Gastrocnemius medialis (tissue), 4 donors: ENCODE measurements at regions not wholly inside any gene's neighbourhood (a gene's known extent, or its start where the extent isn't known, plus 50 kb on each side); places are given as distances from the start of the nearest gene placed in this dataset.
"Not testable (repeated sequence)": the region's sequence is repeated elsewhere in the genome, so short reads cannot be mapped to it uniquely, and the experiment has no call there.

Experiments
- ATAC-seq, 2 donors: fragments of 150-250 bp; one replicate each; pipeline ENCODE4 v1.9.1; 2016
- DNase-seq, 2 donors: peaks; one replicate each; pipeline ENCODE4 v3.0.0-alpha.2; 2019
- H3K27ac ChIP-seq, 4 donors: fragments of 200-600 bp; sonication (generic); 1 replicate in 1 of 4; 2 replicates in 3 of 4; pipeline ENCODE4 v1.5.1; 2016 to 2018; ENCODE audit warnings: mild to moderate bottlenecking in 2 of 4, moderate library complexity in 1 of 4
- H3K27me3 ChIP-seq, 3 donors: fragments of 200-600 bp; sonication (generic) in 2 of 3; 1 replicate in 1 of 3; 2 replicates in 2 of 3; pipeline versions ENCODE4 v1.5.1 to v1.6.0; 2016 to 2019; ENCODE audit warnings: mild to moderate bottlenecking in 1 of 3, moderate library complexity in 1 of 3
- H3K36me3 ChIP-seq, 2 donors: fragments of 200-600 bp; sonication (generic) in 1 of 2; one replicate each; pipeline ENCODE4 v1.5.1; 2017 to 2018
- H3K4me1 ChIP-seq, 2 donors: fragments of 200-600 bp; sonication (generic) in 1 of 2; one replicate each; pipeline ENCODE4 v1.5.1; 2016 to 2017; ENCODE audit warnings: mild to moderate bottlenecking in 2 of 2
- H3K4me3 ChIP-seq, 4 donors: fragments of 200-600 bp; sonication (generic) in 3 of 4; 1 replicate in 1 of 4; 2 replicates in 3 of 4; pipeline ENCODE4 v1.5.1; 2016 to 2019; ENCODE audit warnings: mild to moderate bottlenecking in 2 of 4
- H3K9me3 ChIP-seq, 3 donors: fragments of 200-600 bp; sonication (generic) in 2 of 3; 1 replicate in 1 of 3; 2 replicates in 2 of 3; pipeline ENCODE4 v1.5.1; 2016 to 2019
- CTCF ChIP-seq, 5 experiments: fragments of 450-650 bp in 3 of 5; fragments of 200-600 bp in 2 of 5; sonication (generic) in 2 of 5; IDR thresholded peaks in 4 of 5; conservative IDR thresholded peaks in 1 of 5; 1 replicate in 4 of 5; 2 replicates in 1 of 5; pipeline ENCODE4 v1.5.1; 2016 to 2019; ENCODE audit warnings: antibody characterized with exemption in 5 of 5, mild to moderate bottlenecking in 3 of 5, moderate library complexity in 3 of 5
- POLR2A ChIP-seq, 2 donors: fragments of 450-650 bp; IDR thresholded peaks; one replicate each; pipeline ENCODE4 v1.6.1; 2017; ENCODE audit warnings: antibody characterized with exemption in 2 of 2, mild to moderate bottlenecking in 2 of 2, moderate library complexity in 2 of 2
- in situ Hi-C, 4 donors: fragments of 200-750 bp; cut with MboI; loops; one replicate each; pipeline versions ENCODE4 v1.15.0 to v1.8.0; 2017; ENCODE audit warnings: low sequenced_read_pairs in 4 of 4
- intact Hi-C: fragments of 100-400 bp; cut with DNase I; formaldehyde crosslinking; loops from one replicate; pipeline ENCODE4 v1.15.1; 2023; ENCODE audit warnings: low total_unique reads

- in situ Hi-C loops (no loop called here), intact Hi-C loops (no loop called here)
- Histone ChIP-seq H3K4me1 (no peaks in the 10 kb centered on the region), H3K4me3 (no peak overlapping the region), H3K27ac (no peak overlapping the region), H3K9me3 (no peaks in the 10 kb centered on the region), H3K27me3 (no peaks in the 10 kb centered on the region), H3K36me3 (no peaks in the 10 kb centered on the region)
- ATAC-seq, result no peak
- no peak for TF ChIP-seq CTCF (IDR thresholded peaks at IDR 0.05 in 4 of 5, conservative IDR thresholded peaks at IDR 0.05 in 1 of 5)
- no peak for TF ChIP-seq POLR2A (IDR thresholded peaks at IDR 0.05)
- DNase-seq, result no peak
Measured at GRCh38 chr7:114334989-114335388, 79.6 kb upstream of the FOXP2 start.

GRCh38 chr7:114329458-114329857 lies 85.2 kb upstream of the FOXP2 start:
- DNase-seq, ATAC-seq, H3K36me3 ChIP-seq, intact Hi-C loops, H3K27ac ChIP-seq, H3K4me1 ChIP-seq, H3K27me3 ChIP-seq, H3K4me3 ChIP-seq, H3K9me3 ChIP-seq, in situ Hi-C loops: not testable (repeated sequence)

DNA sequence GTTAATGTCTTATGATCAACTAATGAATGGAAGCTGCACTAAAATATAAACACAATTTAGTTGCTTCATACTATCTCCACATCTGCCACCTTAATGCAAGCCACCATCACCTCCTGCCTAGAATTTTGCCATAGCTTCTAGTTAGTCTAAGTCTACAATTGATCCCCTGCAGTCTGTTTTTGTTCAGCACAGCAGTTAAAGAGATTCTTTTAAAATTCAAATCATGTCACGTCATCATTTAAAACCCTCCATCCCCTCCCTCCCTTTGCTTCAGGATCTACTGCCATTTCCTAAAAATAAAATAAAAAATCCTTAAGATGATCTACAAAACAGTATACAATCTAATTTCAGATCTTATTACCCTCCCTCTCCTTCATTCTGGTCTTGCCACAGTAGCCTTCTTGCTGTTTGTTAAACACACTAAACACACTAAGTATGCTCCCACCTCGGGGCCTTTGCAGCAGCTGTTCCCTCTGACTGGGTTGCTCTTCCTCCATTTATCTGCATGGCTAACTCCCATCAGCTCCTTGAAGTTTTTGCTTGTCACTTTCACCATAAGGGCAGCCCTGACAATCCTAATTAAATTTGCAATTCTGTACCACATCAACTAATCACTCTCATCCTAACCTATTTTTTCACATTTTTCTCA lies 97.0 kb upstream of the FOXP2 start:
- H3K4me3 ChIP-seq, result no peak overlapping the region
- in situ Hi-C loops, result no loop called here
- no peaks in the 10 kb centered on the region for H3K4me1 ChIP-seq
- no peaks in the 10 kb centered on the region for H3K36me3 ChIP-seq
- H3K27me3 ChIP-seq, result no peaks in the 10 kb centered on the region
- no peak for TF ChIP-seq POLR2A (IDR thresholded peaks at IDR 0.05)
- TF ChIP-seq CTCF (IDR thresholded peaks at IDR 0.05 in 4 of 5, conservative IDR thresholded peaks at IDR 0.05 in 1 of 5), result no peak
- ATAC-seq (no peak), DNase-seq (no peak)
- intact Hi-C loops, result no loop called here
- H3K9me3 ChIP-seq, result no peaks in the 10 kb centered on the region
- H3K27ac ChIP-seq, result no peak overlapping the region

DNA sequence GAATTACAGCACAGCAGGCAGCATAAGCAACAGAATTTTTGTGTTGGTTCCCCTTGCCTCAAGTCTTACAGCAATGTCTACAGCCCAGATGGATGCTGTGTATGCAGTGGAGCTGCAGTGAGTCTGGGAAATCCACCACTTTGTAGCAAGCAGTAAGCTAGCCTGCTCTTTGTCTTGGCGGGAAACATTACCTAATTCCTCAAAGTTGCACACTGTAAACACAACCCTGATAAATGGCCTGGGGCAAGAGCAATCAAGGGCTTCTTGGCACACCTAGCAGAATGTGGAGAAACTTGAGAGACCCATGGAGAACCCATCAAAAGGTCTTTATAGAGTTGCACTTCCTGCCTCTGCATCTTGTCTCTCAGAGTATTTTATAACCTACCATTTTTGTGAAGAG lies 102.0 kb upstream of the FOXP2 start:
- Histone ChIP-seq H3K27me3 (no peaks in the 10 kb centered on the region), H3K27ac (no peak overlapping the region), H3K9me3 (no peaks in the 10 kb centered on the region), H3K36me3 (no peaks in the 10 kb centered on the region), H3K4me1 (peaks cover 0 to 10% of the 10 kb centered on the region in 2 donors), H3K4me3 (no peak overlapping the region)
- in situ Hi-C loops (no loop called here), intact Hi-C loops (no loop called here)
- no peak for TF ChIP-seq POLR2A (IDR thresholded peaks at IDR 0.05)
- TF ChIP-seq CTCF (IDR thresholded peaks at IDR 0.05 in 4 of 5, conservative IDR thresholded peaks at IDR 0.05 in 1 of 5), result no peak
- no peak for DNase-seq
- no peak for ATAC-seq

- intact Hi-C loops, result no loop called here
- Histone ChIP-seq H3K27ac (no peak overlapping the region), H3K4me3 (no peak overlapping the region), H3K36me3 (no peaks in the 10 kb centered on the region), H3K4me1 (peaks cover 0 to 10% of the 10 kb centered on the region in 2 donors), H3K9me3 (no peaks in the 10 kb centered on the region), H3K27me3 (no peaks in the 10 kb centered on the region)
- TF ChIP-seq CTCF (IDR thresholded peaks at IDR 0.05 in 4 of 5, conservative IDR thresholded peaks at IDR 0.05 in 1 of 5) (no peak), POLR2A (IDR thresholded peaks at IDR 0.05) (no peak)
- DNase-seq, result no peak
- ATAC-seq, result no peak
- in situ Hi-C loops, result no loop called here
Measured at GRCh38 chr7:114310345-114311110, 104.1 kb upstream of the FOXP2 start.
